Activated T-helper 1 cell treated with Interleukin-2 at 50 U/mL for 16 hours (primary cell): ENCODE measurements at regions not wholly inside any gene's neighbourhood (a gene's known extent, or its start where the extent isn't known, plus 50 kb on each side); places are given as distances from the start of the nearest gene placed in this dataset.

Experiments
- DNase-seq: peaks from one replicate; pipeline ENCODE4 v3.0.0-alpha.2; 2020; ENCODE audit warnings: low read depth

DNA sequence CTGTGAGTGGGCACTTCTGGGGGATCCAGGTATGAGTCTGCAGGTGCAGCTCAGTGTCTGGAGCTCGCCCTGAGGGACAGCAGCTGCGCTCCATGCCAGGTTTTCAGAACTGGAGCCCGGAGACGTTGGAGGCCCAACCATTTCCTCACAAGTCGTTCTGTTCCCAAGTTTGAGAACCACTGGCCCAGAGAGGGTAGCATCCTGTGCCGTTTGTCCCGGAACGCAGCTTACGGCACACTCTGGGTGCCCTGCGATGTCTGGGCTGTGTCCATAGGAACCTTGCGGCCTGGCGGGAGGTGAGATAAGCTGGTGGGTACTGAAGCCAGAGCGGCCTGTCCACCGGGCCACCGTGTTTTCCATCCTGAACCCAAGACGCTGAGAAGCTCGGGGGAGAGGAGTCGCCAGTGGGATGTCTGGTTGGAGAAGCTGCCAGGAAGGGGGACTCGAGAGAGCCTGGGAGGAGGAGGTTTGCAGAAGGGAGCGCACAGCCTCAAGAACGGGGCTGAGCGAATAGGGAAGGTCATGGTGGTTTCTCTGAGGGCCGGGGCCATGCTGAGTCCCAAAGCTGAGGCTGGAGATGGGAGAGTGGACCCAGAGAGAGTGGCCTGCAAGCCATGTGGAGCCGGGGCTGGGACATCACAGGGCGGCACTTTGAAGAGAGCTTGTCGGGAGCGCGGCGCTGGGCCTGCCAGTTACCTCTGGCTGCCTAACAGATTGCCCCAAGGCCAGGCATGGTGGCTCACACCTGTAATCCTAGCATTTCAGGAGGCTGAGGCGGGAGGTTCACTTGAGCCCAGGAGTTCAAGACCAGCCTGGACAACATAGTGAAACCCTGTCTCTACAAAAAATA, 211.0 kb upstream of the GSE1 start:
- DNase-seq: no peak

DNA sequence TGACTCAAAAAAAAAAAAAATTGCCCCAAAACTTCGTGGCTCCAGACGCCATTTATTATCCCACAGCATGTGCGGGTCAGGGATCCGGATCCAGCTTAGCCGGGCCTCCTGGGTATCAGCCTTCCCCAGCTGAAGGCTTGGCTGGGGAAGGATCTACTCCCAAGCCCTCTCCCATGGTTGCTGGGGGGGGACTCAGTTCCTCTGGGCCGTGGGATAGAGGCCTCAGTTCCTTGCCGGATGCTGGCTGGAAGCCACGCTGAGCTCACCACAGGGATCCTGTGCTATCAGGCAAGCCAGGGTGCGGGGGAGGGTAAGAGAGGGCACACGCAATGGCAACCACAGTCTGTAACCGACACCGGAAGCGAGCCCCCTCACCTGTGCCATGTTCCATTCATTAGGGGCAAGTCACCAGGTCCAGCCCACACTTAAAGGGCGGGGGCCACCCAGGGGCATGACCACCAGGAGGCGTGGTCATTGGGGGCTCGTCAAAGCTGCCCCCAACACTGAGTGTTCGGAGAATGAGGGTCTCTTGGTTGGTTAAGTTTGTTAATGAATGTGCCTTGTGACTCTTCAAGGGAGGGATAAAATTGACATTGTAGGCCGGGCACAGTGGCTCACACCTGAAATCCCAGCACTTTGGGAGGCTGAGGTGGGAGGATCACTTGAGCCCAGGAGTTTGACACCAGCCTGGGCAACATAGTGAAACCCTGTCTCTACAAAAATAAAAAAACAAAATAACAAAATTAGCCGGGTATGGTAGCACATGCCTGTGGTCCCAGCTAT, 210.0 kb upstream of the GSE1 start:
- DNase-seq: no peak

DNA sequence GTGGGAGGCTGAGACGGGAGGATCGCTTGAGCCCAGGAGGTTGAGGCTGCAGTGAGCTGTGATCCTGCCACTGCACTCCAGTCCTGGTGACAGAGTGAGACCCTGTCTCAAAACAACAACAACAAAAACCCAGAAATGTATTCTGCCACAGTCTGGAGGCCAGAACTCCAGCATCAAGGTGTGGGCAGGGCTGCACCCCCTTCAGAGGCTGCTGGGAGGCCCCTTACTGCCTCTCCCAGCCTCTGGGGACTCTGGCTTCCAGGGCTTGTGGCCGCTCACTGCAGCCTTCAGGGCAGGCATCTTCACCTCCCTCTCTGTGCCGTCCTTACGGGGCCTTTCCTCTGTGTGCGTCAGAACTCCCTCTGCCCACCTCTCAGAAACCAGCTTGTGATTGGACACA, 209.4 kb upstream of the GSE1 start:
- no peak for DNase-seq

DNA sequence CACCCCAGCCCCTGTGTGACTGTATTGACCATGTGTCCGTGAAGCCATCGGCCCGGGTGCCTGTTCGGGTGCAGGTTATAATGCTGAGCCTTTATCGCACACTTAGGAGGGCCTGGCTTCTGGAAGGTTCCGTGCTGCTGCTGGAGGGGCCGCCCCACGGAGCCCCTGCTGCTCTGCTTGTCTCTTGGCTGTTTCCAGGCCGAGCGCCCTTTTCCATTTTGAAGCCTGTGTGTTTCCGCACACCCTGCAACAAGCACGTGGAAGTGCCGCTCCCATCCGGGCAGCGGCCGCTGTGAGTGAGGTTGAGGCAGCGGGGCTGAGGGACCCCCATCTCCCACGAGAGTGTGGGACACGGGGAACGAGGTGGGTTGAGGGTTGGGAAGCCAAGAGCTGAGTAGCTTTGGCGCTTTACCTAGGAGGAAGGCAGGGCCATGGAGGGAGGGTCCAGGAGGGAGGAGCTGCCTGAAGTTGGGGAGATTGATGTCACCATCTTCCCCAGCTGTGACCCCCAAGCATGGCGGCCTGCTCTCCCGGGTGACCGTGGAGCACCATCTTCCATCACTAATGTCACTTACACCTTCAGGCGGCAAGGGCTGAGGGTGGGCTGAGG, 200.1 kb upstream of the GSE1 start:
- DNase-seq: no peak

DNA sequence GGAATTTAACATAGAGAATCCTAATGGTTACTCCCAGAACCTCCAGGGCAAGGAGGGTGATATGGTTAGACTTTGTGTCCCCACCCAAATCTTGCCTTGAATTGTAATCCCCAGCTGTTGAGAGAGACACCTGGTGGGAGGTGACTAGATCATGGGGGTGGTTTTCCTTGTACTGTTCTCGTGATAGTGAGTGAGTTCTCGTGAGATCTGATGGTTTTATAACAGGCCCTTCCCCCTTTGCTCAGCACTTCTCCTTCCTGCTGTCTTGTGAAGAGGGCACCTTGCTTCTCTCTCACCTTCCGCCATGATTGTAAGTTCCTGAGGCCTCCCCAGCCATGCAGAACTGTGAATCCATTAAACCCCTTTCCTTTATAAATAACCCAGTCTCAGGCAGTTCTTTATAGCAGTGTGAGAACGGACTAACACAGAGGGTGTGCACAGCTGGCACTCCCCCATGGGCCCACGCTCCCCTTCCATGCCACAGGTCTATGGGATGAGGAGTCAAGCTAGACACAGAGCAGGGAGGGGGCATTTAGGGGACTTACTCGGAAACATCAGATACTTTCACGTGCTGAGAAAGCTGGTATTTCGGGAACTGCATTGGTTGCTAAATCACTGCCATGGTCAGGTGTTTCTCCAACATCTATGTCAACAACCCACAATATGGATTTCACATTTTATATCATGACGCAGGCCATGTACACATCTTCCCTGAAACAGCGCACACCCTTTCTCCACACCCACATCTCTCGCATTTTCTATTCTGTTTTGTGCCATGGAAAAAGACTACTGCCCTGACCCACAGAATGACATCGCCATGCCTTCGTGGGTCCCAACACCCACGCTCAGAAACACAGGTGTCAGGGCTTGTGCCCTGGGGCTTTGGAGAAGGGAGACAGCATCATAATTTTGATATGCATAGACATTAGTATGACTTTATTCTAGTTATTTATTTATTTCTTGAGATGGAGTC, 199.1 kb upstream of the GSE1 start:
- DNase-seq: no peak

DNA sequence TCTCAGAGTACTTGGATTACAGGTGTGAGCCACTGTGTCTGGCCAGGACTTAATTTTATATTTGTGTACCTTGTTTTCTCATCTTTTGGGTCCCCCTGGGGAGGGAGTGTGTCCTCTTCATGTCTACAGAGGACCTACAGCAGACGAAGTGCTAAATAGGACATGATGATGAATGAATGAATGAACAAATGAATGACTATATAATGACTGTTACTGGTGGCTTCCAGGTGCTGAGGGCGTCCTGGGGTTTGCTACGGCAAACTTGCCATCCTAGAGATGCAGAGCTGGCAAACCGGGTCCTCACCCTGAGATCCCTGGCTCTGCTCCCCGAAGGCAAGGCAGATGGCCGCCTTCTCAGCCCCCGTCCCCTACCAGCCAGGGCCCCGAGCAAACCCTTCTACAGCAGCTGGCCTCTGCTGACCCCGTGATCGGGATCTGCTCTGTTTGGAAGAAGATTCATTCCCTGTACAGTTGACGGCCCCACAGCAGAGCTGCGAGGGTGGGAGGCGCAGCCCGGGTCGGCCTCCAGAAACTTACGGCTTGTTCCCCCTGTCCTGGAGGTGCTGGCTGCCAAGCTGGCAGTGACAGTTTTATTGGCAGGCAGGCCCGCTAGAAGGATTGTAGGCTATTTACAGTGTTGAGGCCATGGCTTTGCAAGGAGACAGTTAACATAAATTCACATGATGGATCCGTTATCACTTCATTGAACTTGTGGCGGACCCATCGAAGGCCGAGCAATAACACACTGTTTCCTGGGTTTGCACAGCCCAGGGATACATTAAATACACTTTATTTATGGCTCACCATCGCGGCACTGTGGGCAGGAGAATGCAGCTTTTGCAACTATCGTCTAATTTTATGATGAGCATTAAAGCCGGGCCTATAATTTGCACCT, 197.7 kb upstream of the GSE1 start:
- no peak for DNase-seq

DNA sequence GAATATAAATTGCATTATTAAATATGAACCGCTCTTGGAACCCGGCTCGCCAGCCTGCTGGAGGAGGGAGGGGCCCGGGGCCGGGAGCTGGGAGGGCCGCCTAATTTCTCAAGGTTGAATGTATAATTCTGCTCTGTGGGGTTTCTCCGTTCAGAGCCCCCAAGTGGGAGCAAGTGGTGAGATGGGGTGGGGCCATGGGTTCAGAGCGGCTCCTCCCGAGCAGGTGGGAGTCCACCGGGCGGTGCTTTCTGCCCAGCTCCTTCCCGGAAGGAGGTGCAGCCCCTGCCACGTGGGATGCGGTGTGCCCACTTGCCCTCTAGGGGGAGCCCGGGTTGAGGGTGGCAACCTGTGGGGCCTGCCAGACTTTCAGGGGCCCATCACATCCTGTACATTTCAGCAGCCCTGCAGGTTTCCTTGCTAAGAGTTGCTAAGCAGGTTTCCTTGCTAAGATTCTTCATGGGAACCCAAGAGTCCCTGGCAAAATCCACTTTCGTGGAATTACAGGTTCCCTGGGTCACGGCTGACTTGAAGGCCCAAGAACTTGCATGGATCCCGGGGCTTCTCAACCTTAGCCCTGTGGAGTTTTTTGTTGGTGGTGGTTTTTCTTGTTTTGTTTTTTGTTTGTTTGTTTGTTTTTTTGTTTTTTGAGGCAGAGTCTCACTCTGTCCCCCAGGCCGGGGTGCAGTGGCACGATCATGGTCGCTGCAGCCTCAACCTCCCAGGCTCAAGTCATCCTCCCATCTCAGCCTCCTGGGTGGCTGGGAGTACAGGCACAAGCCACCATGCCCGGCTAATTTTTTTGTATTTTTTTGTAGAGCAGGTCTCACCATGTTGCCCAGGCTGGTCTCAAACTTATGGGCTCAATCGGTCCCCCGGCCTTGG, 196.7 kb upstream of the GSE1 start:
- DNase-seq: peak; percentile 51

DNA sequence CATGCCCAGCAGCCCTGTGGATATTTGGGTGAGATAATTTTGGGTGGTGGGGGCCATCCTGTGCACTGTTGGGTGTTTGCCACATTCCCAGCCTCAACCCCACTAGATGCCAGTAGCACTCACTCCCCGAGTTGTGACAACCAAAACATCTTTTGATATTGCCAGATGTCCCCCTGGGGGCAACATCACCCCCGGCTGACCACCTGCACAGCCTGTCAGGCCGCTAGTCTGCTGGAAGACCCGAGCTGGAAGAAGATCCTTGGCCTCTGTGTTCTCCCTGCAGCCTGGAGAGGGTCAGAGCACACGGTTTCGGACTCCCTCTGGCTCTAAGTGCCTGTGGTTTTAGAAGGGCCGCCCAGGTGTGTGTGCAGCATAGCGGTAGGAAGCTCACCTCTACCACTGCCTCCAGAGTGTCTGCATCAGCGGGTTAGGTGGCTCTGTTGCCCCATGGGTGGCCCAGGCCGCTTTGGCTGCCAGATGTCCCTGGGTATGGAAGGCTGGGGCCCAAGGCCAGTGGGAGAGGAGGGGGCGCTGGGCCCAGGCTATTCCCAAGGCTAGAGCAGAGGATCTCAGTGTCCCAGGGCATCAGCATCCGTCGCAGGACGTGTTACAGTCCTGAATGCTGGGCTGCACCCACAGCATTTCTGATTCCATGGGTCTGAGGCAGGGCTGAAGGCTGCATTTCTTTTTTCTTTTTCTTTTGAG, 195.8 kb upstream of the GSE1 start:
- no peak for DNase-seq

DNA sequence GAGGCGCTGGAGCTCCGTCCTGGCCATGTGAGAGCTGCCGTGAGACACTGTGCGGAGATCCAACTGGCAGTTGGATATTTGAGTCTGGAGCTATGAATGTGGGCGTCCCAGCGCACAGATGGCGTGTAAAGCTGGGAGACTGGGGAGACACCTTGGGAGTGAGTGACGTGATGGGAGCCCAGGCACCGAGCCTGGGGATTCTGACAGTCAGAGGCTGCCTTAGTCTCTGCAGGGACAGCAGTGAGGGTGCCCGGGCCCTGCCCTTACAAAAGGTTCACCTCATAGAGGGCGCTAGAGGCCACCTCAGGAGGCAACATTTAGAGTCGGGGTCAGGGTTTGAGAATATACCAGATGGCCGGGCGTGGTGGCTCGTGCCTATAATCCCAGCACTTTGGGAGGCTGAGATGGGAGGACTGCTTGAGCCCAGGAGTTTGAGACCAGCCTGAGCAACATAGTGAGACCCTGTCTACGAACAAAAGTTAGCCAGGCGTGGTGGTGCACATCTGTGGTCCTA, 194.1 kb upstream of the GSE1 start:
- no peak for DNase-seq

DNA sequence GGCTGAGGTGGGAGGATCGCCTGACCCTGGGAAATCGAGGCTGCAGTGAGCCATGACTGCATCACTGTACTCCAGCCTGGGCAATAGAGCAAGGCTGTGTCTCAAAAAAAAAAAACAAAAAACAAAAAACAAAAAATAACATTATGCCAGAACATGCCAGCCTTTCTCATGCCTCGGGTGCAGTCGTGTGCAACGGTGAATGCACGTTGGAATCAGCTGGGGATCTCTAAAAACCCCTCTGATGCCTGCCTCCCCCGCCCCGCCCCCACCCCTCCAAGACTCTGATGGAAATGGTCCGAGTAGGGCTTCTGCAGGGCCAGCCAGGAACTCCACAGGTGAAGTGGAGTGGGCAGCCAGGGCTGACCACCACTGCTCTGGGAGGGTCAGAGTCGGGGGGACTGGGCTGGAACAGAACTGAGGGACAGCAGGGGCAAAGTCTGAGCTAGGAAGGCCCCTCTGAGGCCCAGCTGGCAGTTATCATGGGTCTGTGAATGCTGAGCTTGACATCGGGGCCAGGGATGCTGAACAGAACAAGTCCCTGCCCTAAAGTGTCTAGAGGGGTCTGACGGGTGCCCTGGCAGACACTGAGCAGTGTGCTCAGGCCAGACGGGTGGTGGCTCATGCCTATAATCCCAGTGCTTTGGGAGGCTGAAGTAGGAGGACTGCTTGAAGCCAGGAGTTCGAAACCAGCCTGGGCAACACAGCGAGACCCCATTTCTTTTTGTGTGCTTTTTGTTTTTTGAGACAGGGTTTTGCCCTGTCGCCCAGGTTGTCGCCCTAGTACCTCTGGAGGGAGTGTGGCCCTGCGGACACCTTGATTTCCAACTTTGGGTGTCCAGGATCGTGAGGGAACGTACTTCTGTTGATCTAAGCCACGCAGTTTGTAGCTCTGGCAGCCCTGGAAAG, 193.4 kb upstream of the GSE1 start:
- DNase-seq: no peak

DNA sequence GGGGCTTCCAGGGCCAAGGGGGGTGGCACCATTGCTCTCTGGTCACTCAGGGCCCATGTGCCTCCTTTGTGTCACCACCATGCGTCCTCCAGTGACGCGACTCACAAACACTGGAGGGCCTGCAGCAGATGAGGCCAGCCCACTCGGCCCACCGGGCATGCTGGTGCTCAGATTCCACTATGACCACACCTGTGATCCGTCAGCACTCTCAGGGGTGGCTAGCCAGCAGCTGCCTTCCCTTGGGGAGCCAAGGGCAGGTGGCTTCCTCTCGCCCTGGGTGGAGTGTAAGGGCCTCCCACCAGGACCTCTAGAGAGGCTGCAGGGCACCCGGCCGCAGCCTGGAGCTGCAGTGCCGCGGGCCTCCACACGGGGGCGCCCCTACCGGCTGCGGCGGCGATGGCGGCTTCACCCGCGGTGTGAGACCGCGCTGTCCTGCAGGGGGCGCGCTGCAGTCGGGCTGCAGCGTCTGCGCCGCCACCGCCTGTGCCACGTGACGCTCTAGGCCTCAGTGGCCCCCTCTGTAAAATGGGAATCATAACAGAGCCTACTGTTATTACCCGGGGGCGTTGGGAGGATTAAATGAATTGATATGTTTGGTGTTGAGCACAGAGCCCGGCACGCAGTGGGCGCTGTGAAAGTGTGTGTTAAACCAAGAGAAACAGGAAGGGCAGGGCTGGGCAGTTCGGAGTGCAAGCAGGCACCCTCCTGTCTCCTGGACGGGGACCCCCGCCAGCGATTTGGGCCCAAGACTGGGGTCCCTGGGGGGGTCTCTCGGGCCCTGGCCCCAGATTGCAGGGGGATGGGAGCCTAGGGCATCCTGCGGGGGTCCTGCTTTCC, 192.4 kb upstream of the GSE1 start:
- peak; percentile 65 for DNase-seq

DNA sequence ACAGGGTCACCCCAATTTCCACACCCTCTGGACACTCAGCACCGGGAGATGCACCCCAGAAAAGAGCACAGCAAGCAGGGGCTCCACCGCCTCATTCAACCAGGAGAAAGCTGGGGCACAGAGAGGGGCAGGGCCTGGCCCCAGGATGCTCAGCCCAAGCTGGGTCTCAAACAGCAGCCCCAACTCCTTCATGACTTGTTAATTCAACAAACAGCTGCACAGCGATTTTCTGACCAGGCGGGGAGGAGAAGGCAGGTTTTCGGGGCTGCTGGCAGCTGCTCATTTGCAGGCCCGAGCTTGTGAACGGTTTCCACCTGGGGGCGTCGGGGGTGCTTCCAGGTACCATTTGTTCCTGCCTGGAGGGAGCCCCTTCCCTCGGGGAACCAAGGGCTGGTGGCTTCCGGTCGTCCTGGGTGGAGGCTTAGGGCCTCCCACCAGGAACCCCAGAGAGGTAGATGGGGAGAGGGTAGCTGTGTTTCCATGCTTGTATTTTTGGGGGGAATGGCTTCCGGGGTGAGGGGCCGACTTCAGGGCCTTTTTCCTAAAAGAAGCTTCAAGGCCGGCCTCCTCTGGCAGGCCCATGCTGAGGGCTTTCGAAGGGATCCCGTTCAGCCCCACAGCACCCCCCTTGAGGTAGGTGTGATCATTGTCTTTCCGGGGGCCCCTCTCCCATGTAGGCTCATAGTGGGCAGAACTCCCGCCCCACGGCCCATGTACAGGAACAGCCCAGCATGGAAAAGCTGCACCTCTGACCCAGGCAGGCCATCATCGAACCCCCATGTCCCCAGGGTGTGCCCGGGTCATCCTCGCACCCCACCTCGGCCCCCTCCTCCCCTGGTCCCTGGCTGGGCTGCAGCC, 191.6 kb upstream of the GSE1 start:
- DNase-seq: no peak

DNA sequence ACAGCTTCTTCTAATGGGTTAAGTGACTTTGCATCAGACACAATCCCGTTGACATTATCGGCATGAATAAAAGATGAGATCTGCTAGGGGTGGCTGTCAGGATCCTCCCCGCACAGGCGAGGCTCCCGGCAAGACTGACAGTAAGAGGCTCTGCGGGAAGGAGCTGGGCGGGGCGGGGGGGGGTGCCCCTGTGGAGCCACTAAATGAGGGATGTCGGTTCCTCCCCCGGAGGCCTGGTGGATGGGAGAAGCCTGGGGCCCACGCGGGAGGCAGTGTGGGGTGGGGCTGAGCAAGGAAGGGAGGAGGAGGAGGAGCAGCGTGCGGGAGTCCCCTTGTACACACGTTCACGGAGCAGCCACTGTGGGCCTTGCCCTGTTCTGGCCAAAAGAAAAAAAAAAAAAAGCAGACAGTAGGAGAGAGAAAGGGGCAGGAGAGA, 190.9 kb upstream of the GSE1 start:
- no peak for DNase-seq

DNA sequence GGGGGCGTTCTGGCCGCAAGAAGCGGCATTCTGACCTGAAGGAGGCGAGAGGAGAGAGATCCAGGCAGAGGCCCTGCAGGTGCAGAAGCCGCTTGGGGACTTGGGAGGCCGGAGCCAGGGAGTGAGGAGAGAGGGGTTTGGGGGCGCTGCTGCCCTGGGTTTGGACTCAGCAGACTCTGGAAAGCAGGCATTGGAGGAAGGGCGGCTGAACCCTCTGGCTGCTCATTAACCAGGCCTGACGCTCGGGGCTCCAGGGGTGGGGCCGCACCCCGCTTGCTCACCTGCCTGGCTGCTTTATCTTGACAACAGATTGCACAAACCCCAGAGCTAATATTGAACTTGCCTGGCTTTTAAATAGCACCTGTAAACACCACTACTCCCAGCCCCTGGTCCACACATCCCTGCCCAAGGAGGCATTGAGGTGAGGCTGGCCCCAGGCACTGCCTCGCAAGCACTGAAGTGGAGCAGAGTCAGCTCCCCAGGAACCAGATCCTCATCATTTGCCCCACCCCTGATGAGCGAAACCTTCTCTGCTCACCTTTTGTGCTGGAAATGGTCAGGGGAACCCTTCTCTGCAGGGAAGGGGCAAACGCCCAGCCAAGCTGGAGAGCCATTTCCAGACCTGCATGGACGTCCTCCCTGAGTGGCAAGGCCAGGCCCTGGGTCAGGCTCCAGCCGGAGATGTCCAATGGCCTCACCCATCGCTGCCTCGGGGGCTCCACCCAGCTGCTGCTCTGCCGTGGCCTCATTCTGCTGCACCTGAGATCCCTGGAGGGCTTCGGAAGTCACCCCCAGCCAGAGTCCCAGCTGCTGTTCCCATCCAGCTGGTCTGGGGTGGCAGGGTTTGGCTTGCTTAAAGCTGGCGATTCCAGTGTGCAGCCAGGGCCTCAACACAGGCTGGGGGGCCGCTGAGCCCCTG, 190.2 kb upstream of the GSE1 start:
- DNase-seq: no peak

DNA sequence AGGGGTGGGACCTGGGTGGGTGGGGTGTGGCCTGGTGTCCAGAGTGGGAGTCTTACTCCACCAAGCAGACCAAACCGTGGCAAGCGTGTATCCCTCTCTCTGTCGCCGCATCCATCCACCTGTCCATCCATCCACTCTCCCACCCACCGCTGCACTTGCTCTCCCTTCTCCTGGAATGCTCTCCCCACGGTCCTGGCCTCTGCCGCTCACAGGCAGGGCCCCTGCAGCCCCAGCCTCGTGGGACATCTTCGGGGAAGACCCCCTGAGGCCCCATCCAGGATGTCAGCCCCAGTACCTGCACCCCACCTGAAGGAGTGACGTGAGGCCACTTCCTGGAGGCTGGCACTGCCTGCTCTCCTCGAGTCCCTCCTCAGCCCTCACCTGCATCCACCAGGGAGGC, 189.5 kb upstream of the GSE1 start:
- DNase-seq: no peak
